NT2/D1 (cell line): ENCODE measurements at regions not wholly inside any gene's neighbourhood (a gene's known extent, or its start where the extent isn't known, plus 50 kb on each side); places are given as distances from the start of the nearest gene placed in this dataset.

ENCODE experiments used
- DNase-seq: peaks from one replicate; pipeline ENCODE4 v3.0.0-alpha.2; 2011; ENCODE audit warnings: low read depth, low spot score
- H3K27me3 ChIP-seq: 2 replicates; pipeline ENCODE4 v1.6.0; 2011; ENCODE audit warnings: mild to moderate bottlenecking; ENCODE audit not compliant: insufficient read length, insufficient read depth
- H3K36me3 ChIP-seq: 2 replicates; pipeline ENCODE4 v1.6.1; 2011; ENCODE audit warnings: mild to moderate bottlenecking, low read length, mixed read lengths; ENCODE audit not compliant: insufficient read depth, insufficient read length
- H3K4me1 ChIP-seq: 2 replicates; pipeline ENCODE4 v1.5.1; 2011; ENCODE audit not compliant: insufficient read depth, insufficient read length
- H3K4me3 ChIP-seq: 2 replicates; pipeline ENCODE4 v1.5.1; 2011; ENCODE audit warnings: low read depth; ENCODE audit not compliant: insufficient read length
- H3K9ac ChIP-seq: 2 replicates; pipeline ENCODE4 v1.6.0; 2011; ENCODE audit warnings: low read depth; ENCODE audit not compliant: insufficient read length
- H3K9me3 ChIP-seq: 2 replicates; pipeline ENCODE4 v1.5.1; 2011; ENCODE audit warnings: mild to moderate bottlenecking, low read length; ENCODE audit not compliant: insufficient read depth
- SUZ12 ChIP-seq: IDR thresholded peaks from 2 replicates; pipeline ENCODE4 v1.6.1; 2011; ENCODE audit not compliant: insufficient read length, insufficient read depth; ENCODE audit errors: extremely low read depth
- YY1 ChIP-seq: IDR thresholded peaks from 2 replicates; pipeline ENCODE4 v1.6.1; 2011; ENCODE audit not compliant: insufficient read length, insufficient read depth
- ZNF274 ChIP-seq: IDR thresholded peaks from 2 replicates; pipeline ENCODE4 v1.6.1; 2011; ENCODE audit warnings: mild to moderate bottlenecking, low read depth, low read length

DNA sequence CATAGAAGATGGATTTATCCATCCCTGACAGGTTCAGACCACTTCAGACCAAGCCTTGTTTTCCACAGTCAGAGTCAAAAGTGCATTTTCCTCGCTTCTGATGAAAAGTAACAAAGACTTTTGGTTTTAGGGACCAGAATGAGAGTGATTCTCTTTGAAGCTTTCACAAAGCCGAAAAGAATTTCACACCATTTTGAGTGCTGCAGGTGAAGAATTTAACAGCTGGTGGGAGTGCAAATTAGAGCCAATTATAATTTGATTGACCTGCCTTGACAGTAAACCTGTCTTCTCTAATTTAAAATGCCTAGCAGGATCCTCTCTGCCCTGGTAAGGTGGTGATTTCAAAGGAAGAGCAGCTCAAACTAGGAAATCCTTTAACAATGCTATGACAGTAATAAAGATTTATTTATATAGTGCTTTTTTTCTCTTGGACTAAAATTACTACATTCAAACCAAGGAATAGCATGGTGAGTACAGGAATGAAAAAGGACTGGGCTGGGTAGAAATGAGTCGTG is 241.6 kb downstream of the HRH4 start:
- Histone ChIP-seq H3K36me3 (no peaks in the 10 kb centered on the region), H3K9ac (no peak overlapping the region), H3K4me3 (no peak overlapping the region), H3K4me1 (no peaks in the 10 kb centered on the region), H3K27me3 (no peaks in the 10 kb centered on the region), H3K9me3 (peaks cover 12% of the 10 kb centered on the region)
- no peak for DNase-seq
- TF ChIP-seq YY1 (no peak), ZNF274 (no peak), SUZ12 (no peak)

DNA sequence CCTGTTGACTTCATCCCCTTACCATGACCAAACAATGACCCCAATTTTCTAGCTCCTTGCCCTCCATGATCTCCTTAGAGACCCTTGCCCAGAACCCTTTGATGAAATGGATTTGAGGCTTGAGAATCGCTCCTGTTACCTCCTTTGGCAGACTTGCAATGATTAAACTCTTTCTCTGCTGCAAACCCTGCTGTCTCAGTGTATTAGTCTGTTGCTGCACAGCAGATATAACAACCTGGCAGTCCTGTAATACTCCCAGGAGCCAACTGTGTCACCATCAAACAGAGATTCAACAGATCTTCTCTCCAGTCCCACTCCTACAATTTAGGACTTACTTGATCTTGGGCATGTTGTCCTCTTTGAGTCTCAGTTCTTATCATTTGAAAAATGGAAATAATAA is 242.9 kb downstream of the HRH4 start:
- DNase-seq = no peak
- Histone ChIP-seq H3K27me3 (no peaks in the 10 kb centered on the region), H3K9ac (no peak overlapping the region), H3K4me3 (no peak overlapping the region), H3K9me3 (peaks cover 12% of the 10 kb centered on the region), H3K4me1 (no peaks in the 10 kb centered on the region), H3K36me3 (no peaks in the 10 kb centered on the region)
- TF ChIP-seq YY1 (no peak), ZNF274 (no peak), SUZ12 (no peak)

DNA sequence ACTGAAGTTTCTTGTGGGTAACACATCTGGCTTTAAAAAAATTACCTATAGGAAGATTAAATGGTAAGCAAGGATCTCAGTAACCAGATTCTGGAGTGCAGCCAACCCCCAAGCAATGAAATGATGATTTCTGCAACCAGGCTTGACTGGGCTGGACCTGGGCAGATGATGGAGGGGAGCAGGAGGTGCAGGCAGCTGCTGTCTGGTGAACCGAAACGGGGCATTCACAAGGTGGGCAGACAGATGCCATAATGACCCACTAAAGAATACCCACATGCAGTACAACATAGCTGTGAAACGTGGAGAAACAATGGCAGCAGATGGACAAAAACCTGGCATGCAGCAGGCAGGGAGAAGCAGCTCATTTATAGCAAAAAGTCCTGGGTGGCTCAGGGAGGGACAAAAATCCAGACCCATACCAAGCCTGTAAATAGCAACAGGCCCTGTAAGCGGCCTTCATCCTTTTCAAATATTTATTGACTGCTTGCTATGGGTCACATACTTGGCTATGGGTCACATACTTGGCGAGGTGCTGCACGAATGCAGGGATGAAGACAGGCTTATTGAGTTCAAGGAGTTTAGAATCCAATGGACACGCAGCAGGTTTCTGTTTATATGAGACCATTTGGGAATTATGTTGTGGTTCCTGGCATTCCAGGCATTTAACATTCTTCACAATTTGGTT is 244.7 kb downstream of the HRH4 start:
- no peaks in the 10 kb centered on the region for H3K27me3 ChIP-seq
- no peak overlapping the region for H3K9ac ChIP-seq
- TF ChIP-seq YY1 (no peak), SUZ12 (no peak), ZNF274 (no peak)
- H3K4me3 ChIP-seq = no peak overlapping the region
- H3K9me3 ChIP-seq = peaks cover 12% of the 10 kb centered on the region
- H3K4me1 ChIP-seq = no peaks in the 10 kb centered on the region
- DNase-seq = no peak
- no peaks in the 10 kb centered on the region for H3K36me3 ChIP-seq

DNA sequence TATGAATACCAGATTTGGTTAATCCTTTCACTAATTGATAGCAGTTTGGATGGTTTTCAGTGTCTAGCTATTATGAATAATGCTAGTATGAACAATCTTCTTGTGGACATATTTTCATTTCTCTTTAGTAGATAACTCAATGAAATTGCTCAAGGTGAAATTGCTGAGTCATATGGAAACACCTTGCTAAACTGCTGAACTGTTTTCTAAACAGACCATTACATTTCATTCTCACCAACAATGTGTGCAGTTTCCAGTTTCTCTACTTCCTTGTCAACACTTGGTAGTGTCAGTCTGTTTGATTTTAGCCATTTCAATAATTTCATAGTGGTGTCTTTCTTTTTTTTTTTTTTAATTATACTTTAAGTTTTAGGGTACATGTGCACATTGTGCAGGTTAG is 250.0 kb downstream of the HRH4 start:
- H3K4me1 ChIP-seq = no peaks in the 10 kb centered on the region
- H3K4me3 ChIP-seq = no peak overlapping the region
- H3K27me3 ChIP-seq = no peaks in the 10 kb centered on the region
- H3K36me3 ChIP-seq = no peaks in the 10 kb centered on the region
- no peak for TF ChIP-seq YY1
- no peak for TF ChIP-seq SUZ12
- TF ChIP-seq ZNF274 = no peak
- DNase-seq = no peak
- no peaks in the 10 kb centered on the region for H3K9me3 ChIP-seq
- no peak overlapping the region for H3K9ac ChIP-seq

DNA sequence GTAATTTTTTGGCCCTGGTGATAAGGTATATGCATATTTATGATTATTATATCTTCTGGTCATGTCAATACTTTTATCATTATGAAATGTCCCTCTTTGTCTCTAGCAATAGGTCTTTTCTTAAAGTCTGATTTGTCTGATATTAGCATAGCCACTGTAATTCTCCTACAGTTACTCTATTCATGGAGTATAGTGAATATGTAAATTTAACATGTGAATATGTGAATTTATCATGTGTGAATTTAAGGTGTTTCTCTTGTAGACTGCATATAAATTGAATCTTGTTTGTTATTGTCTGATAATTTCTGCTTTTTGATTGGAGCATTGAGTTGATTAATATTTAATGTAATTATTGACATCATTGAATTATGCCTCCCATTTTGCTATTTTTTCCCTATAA is 259.4 kb downstream of the HRH4 start:
- no peaks in the 10 kb centered on the region for H3K27me3 ChIP-seq
- no peaks in the 10 kb centered on the region for H3K36me3 ChIP-seq
- H3K4me1 ChIP-seq = no peaks in the 10 kb centered on the region
- H3K9me3 ChIP-seq = no peaks in the 10 kb centered on the region
- H3K9ac ChIP-seq = no peak overlapping the region
- DNase-seq = no peak
- TF ChIP-seq ZNF274 = no peak
- TF ChIP-seq YY1 = no peak
- TF ChIP-seq SUZ12 = no peak
- H3K4me3 ChIP-seq = no peak overlapping the region

DNA sequence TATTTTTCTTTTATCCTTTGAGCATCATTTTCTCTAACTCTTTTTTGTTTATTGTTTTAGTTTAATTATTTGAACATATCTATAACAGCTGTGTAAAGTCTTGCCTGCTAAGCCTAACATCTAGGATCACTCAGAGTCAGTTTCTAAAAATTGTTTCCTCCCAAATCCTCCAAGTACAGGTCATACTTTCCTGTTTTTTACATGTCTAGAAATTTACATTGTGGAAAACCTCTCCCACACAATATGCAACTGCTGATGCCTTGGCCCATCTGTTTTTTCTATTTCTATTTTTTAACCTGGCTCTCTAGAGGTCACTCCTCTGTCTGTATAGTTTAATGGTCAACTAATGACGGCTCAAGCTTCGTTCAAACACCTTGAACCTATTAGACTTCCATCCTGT is 261.0 kb downstream of the HRH4 start:
- Histone ChIP-seq H3K4me1 (no peaks in the 10 kb centered on the region), H3K4me3 (no peak overlapping the region), H3K27me3 (no peaks in the 10 kb centered on the region), H3K36me3 (no peaks in the 10 kb centered on the region), H3K9ac (no peak overlapping the region), H3K9me3 (no peaks in the 10 kb centered on the region)
- DNase-seq = no peak
- TF ChIP-seq YY1 (no peak), ZNF274 (no peak), SUZ12 (no peak)

GRCh38 chr18:24725644-24726415 is 265.4 kb downstream of the HRH4 start:
- Histone ChIP-seq H3K4me3 (no peak overlapping the region), H3K9me3 (no peaks in the 10 kb centered on the region), H3K27me3 (no peaks in the 10 kb centered on the region), H3K36me3 (no peaks in the 10 kb centered on the region), H3K4me1 (no peaks in the 10 kb centered on the region), H3K9ac (no peak overlapping the region)
- DNase-seq = no peak
- TF ChIP-seq YY1 = no peak
- no peak for TF ChIP-seq ZNF274
- no peak for TF ChIP-seq SUZ12
